Esophagus muscularis mucosa (tissue), 4 donors: ENCODE measurements at regions not wholly inside any gene's neighbourhood (a gene's known extent, or its start where the extent isn't known, plus 50 kb on each side); places are given as distances from the start of the nearest gene placed in this dataset.
"Not testable (repeated sequence)": the region's sequence is repeated elsewhere in the genome, so short reads cannot be mapped to it uniquely, and the experiment has no call there.

Experiments used
- DNase-seq: peaks from one replicate; pipeline ENCODE4 v3.0.0-alpha.2; 2017; ENCODE audit errors: extremely low spot score
- H3K27ac ChIP-seq, 4 donors: fragments of 200-600 bp; sonication (generic); replicated peaks in 1 of 4; 1 replicate in 3 of 4; 2 replicates in 1 of 4; pipeline ENCODE4 v1.5.1; 2016 to 2019; ENCODE audit warnings: mild to moderate bottlenecking in 1 of 4
- H3K27me3 ChIP-seq, 4 donors: fragments of 200-600 bp; sonication (generic); one replicate each; pipeline versions ENCODE4 v1.5.1 to v1.6.0; 2016 to 2019
- H3K36me3 ChIP-seq, 4 donors: fragments of 200-600 bp; sonication (generic); one replicate each; pipeline ENCODE4 v1.5.1; 2016 to 2019
- H3K4me1 ChIP-seq, 4 donors: fragments of 200-600 bp; sonication (generic); one replicate each; pipeline ENCODE4 v1.5.1; 2016 to 2019
- H3K4me3 ChIP-seq, 4 donors: fragments of 200-600 bp; sonication (generic); 1 replicate in 2 of 4; 2 replicates in 2 of 4; pipeline ENCODE4 v1.5.1; 2016 to 2019; ENCODE audit warnings: mild to moderate bottlenecking in 4 of 4, moderate library complexity in 1 of 4
- H3K9me3 ChIP-seq, 4 donors: fragments of 200-600 bp; sonication (generic); 1 replicate in 3 of 4; 2 replicates in 1 of 4; pipeline ENCODE4 v1.5.1; 2016 to 2019
- CTCF ChIP-seq, 3 experiments: fragments of 200-600 bp in 2 of 3; fragments of 450-650 bp in 1 of 3; sonication (generic) in 2 of 3; IDR thresholded peaks; one replicate each; pipeline ENCODE4 v1.5.1; 2017 to 2019; ENCODE audit warnings: antibody characterized with exemption in 3 of 3, mild to moderate bottlenecking in 2 of 3, moderate library complexity in 1 of 3
- EP300 ChIP-seq: sonication (generic); formaldehyde crosslinking; IDR thresholded peaks from one replicate; pipeline ENCODE4 v1.6.1; 2017; ENCODE audit warnings: antibody characterized with exemption
- POLR2A ChIP-seq: fragments of 450-650 bp; IDR thresholded peaks from one replicate; pipeline ENCODE4 v1.6.1; 2017; ENCODE audit warnings: antibody characterized with exemption, moderate library complexity, mild to moderate bottlenecking, low read depth
- POLR2AphosphoS5 ChIP-seq, 2 donors: sonication (generic); formaldehyde crosslinking; IDR thresholded peaks; one replicate each; pipeline ENCODE4 v1.6.1; 2017; ENCODE audit warnings: antibody characterized with exemption in 2 of 2
- WGBS: methylation state at CpG from one replicate; pipeline ENCODE4 v1.1.5; 2018; 5-methylcytosine and 5-hydroxymethylcytosine counted together
- intact Hi-C: fragments of 100-400 bp; cut with DNase I; formaldehyde crosslinking; loops from one replicate; pipeline ENCODE4 v1.15.1; 2023

GRCh38 chr4:112038861-112039260 lies 106.4 kb upstream of the FAM241A start:
- H3K27me3 ChIP-seq: no peaks in the 10 kb centered on the region
- H3K9me3 ChIP-seq: no peaks in the 10 kb centered on the region
- no peaks in the 10 kb centered on the region for H3K36me3 ChIP-seq
- H3K27ac ChIP-seq: no peak overlapping the region
- WGBS: 75% methylated on average over 2 of the region's 2 CpGs
- no peak for DNase-seq
- H3K4me3 ChIP-seq: no peak overlapping the region
- no peaks in the 10 kb centered on the region for H3K4me1 ChIP-seq
- intact Hi-C loops: no loop called here
- TF ChIP-seq CTCF (IDR thresholded peaks at IDR 0.05) (no peak), POLR2A (no peak), EP300 (no peak), POLR2AphosphoS5 (IDR thresholded peaks at IDR 0.05) (no peak)

- H3K36me3 ChIP-seq, H3K27me3 ChIP-seq, intact Hi-C loops, H3K4me1 ChIP-seq, H3K9me3 ChIP-seq, H3K27ac ChIP-seq, DNase-seq, H3K4me3 ChIP-seq: not testable (repeated sequence)
- WGBS: 98% methylated on average over 3 of the region's 3 CpGs
Measured at GRCh38 chr4:112049119-112049518, 96.1 kb upstream of the FAM241A start.

DNA sequence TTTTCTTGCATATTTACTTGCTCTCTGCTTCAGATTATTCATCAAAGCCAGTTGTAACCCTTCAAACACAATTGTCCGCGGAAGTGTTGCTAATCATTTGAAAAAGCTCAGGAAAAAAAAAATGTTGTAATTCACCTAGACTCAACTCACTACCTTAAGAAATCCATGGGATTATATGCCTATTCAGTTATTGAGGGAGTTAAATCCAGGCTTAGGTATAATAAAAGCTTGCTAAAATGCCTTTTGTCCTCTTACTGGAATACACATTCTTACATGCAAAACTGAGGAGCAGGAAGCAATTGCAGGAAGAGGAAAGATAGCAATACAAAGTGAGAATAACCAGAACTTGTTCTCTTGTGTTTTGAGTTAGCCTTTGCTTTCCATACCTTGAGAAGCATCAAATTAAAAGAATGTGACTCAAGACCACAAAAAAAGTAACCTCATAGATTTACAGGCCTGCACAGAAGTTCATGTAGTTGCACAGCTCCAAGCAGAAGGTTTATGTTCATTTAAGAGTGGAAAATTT lies 91.4 kb upstream of the FAM241A start:
- intact Hi-C loops: no loop called here
- WGBS: 87% methylated on average over 2 of the region's 2 CpGs
- DNase-seq: no peak
- Histone ChIP-seq H3K4me3 (no peak overlapping the region), H3K36me3 (no peaks in the 10 kb centered on the region), H3K27me3 (no peaks in the 10 kb centered on the region), H3K4me1 (no peaks in the 10 kb centered on the region), H3K9me3 (no peaks in the 10 kb centered on the region), H3K27ac (no peak overlapping the region)
- TF ChIP-seq POLR2AphosphoS5 (IDR thresholded peaks at IDR 0.05) (no peak), CTCF (IDR thresholded peaks at IDR 0.05) (no peak), POLR2A (no peak), EP300 (no peak)

- no peak for TF ChIP-seq CTCF (IDR thresholded peaks at IDR 0.05)
- TF ChIP-seq POLR2A: no peak
- TF ChIP-seq POLR2AphosphoS5 (IDR thresholded peaks at IDR 0.05): no peak
- TF ChIP-seq EP300: no peak
- H3K27ac ChIP-seq: no peak overlapping the region
- intact Hi-C loops: no loop called here
Measured at GRCh38 chr4:112055100-112055499, 90.2 kb upstream of the FAM241A start.

DNA sequence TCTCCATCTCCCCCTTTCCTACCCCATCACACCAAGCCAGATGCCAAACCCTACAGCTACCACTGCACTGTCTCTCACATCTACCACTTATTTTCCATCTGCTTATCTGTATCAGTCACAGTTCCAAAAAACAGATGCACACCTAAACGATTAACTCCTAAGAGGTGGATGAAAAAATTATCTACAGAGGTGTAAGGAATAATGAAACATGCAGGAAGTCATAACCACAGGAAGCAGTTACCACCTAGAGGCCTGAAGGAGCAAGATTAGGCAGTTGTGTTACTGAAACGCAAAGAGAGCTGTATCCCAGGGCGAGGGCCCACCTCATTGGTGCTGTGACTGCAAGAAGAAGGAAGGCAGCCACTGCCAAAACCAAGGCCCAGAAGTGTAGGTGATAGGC lies 87.8 kb upstream of the FAM241A start:
- H3K27ac ChIP-seq: no peak overlapping the region
- H3K36me3 ChIP-seq: no peaks in the 10 kb centered on the region
- TF ChIP-seq EP300: no peak
- no peak for TF ChIP-seq CTCF (IDR thresholded peaks at IDR 0.05)
- no peaks in the 10 kb centered on the region for H3K9me3 ChIP-seq
- no peaks in the 10 kb centered on the region for H3K27me3 ChIP-seq
- WGBS: 70% methylated on average over 3 of the region's 3 CpGs
- H3K4me3 ChIP-seq: no peak overlapping the region
- intact Hi-C loops: no loop called here
- H3K4me1 ChIP-seq: no peaks in the 10 kb centered on the region
- no peak for DNase-seq

More at GRCh38 chr4:112055100-112055499, 90.2 kb upstream of the FAM241A start:
- H3K4me3 ChIP-seq: no peak overlapping the region
- H3K9me3 ChIP-seq: no peaks in the 10 kb centered on the region
- H3K4me1 ChIP-seq: no peaks in the 10 kb centered on the region
- no peak for DNase-seq
- no peaks in the 10 kb centered on the region for H3K36me3 ChIP-seq
- no peaks in the 10 kb centered on the region for H3K27me3 ChIP-seq
